WERI-Rb-1 (cell line): ENCODE measurements at regions not wholly inside any gene's neighbourhood (a gene's known extent, or its start where the extent isn't known, plus 50 kb on each side); places are given as distances from the start of the nearest gene placed in this dataset.
A peak's percentile ranks its signal among the peaks of the same experiment; 100 is the strongest.

ENCODE experiments used
- DNase-seq: peaks from one replicate; pipeline ENCODE4 v3.0.0-alpha.2; 2020
- H3K27ac ChIP-seq: fragments of 250-450 bp; sonication (Bioruptor Pico); 2 replicates; pipeline ENCODE4 v1.5.1; 2020; ENCODE audit warnings: mild to moderate bottlenecking, moderate library complexity
- H3K27me3 ChIP-seq: fragments of 250-450 bp; sonication (Bioruptor Pico); 2 replicates; pipeline ENCODE4 v1.5.1; 2021; ENCODE audit warnings: mild to moderate bottlenecking, low read depth, moderate library complexity; ENCODE audit not compliant: insufficient read depth, severe bottlenecking
- H3K36me3 ChIP-seq: fragments of 250-450 bp; sonication (Bioruptor Pico); 2 replicates; pipeline ENCODE4 v1.5.1; 2020; ENCODE audit warnings: mild to moderate bottlenecking, moderate library complexity
- H3K4me3 ChIP-seq: 2 replicates; pipeline ENCODE4 v1.5.1; 2011; ENCODE audit warnings: low read depth, mild to moderate bottlenecking, control low read depth, low read length
- H3K9me3 ChIP-seq: fragments of 250-450 bp; sonication (Bioruptor Pico); 2 replicates; pipeline ENCODE4 v1.5.1; 2021; ENCODE audit warnings: mild to moderate bottlenecking, moderate library complexity; ENCODE audit not compliant: severe bottlenecking
- TF ChIP-seq, protein P1 (sequence below): IDR thresholded peaks from 2 replicates; pipeline ENCODE4 v1.5.1; 2011; ENCODE audit warnings: low read depth, mild to moderate bottlenecking, control low read depth, inconsistent platforms, low read length

- Histone ChIP-seq H3K36me3 (no peaks in the 10 kb centered on the region; the same call in none of the 2 replicates), H3K4me3 (no peak overlapping the region), H3K9me3 (no peaks in the 10 kb centered on the region), H3K27me3 (no peaks in the 10 kb centered on the region), H3K27ac (no peak overlapping the region)
- TF ChIP-seq, protein P1, sequence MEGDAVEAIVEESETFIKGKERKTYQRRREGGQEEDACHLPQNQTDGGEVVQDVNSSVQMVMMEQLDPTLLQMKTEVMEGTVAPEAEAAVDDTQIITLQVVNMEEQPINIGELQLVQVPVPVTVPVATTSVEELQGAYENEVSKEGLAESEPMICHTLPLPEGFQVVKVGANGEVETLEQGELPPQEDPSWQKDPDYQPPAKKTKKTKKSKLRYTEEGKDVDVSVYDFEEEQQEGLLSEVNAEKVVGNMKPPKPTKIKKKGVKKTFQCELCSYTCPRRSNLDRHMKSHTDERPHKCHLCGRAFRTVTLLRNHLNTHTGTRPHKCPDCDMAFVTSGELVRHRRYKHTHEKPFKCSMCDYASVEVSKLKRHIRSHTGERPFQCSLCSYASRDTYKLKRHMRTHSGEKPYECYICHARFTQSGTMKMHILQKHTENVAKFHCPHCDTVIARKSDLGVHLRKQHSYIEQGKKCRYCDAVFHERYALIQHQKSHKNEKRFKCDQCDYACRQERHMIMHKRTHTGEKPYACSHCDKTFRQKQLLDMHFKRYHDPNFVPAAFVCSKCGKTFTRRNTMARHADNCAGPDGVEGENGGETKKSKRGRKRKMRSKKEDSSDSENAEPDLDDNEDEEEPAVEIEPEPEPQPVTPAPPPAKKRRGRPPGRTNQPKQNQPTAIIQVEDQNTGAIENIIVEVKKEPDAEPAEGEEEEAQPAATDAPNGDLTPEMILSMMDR = no peak
- no peak for DNase-seq
Measured at GRCh38 chr9:755454-756381, 85.8 kb upstream of the DMRT1 start.

- no peaks in the 10 kb centered on the region for H3K9me3 ChIP-seq
- TF ChIP-seq, protein P1 = peak; percentile 61
- no peak overlapping the region for H3K27ac ChIP-seq
- H3K36me3 ChIP-seq = no peaks in the 10 kb centered on the region; the same call in 1 of the 2 replicates
- DNase-seq = peak; percentile 69
- H3K4me3 ChIP-seq = no peak overlapping the region
- H3K27me3 ChIP-seq = no peaks in the 10 kb centered on the region
Measured at GRCh38 chr9:757246-757881, 84.1 kb upstream of the DMRT1 start.

GRCh38 chr9:758146-758545, 83.4 kb upstream of the DMRT1 start:
- no peaks in the 10 kb centered on the region for H3K27me3 ChIP-seq
- no peak overlapping the region for H3K4me3 ChIP-seq
- no peaks in the 10 kb centered on the region for H3K9me3 ChIP-seq
- DNase-seq = no peak
- TF ChIP-seq, protein P1 = no peak
- H3K36me3 ChIP-seq = no peaks in the 10 kb centered on the region
- no peak overlapping the region for H3K27ac ChIP-seq

DNA sequence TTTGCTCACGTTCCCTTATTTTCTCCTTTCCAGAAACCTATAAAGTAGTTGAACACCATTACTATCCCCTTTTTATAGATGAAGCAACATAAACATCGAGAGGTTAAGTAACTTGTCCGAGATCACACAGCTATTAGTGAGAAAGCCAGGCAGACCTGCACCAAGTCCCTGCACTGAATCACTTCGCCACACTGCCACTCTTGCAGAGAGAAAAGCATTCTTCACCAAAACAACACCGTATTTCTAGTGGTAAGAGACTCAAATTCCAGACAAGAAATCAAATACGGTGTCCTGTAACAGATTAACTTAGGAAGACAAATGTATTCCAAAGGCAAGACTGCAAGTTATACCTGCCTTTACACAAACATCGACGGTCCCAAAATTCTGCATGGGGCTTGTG, 82.0 kb upstream of the DMRT1 start:
- H3K4me3 ChIP-seq = no peak overlapping the region
- H3K27me3 ChIP-seq = no peaks in the 10 kb centered on the region
- no peaks in the 10 kb centered on the region for H3K36me3 ChIP-seq
- no peak overlapping the region for H3K27ac ChIP-seq
- TF ChIP-seq, protein P1 = no peak
- DNase-seq = no peak
- no peaks in the 10 kb centered on the region for H3K9me3 ChIP-seq

DNA sequence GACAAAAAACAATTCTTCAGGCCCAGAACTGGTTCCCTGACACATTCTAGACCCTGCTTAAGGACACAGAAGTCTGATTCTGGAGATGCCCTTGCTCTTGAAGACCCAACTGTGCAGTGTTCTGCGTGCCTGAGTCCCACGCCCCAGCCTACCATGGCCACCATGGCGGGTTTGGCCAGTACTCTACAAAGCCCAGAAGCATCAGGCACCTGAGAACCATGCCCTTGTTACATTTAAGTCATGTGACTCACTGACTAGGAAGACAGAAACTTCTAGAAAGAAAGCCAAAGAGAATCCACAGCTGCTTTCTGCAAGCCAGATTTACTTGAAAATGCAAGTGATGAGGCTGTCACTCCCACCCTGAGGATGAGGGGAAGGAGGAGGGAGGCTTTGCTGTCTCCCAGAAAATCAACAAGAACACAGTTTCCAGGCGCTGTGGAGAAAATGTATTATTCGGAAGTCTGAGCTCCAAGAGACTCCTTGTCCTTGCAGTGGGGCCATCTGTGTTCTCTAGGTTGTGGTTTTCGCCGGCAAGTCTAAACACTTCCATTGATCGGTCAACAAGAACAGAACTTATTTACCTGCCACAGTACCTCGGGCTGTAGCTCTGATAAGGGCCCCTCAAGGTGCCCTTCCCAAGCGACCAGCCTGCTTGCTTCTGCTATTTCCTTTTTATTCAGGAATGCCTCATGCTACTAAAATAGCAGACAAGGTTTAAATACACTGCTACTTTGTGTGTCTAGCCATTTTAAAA, 81.3 kb upstream of the DMRT1 start:
- Histone ChIP-seq H3K36me3 (no peaks in the 10 kb centered on the region), H3K9me3 (no peaks in the 10 kb centered on the region), H3K27ac (no peak overlapping the region), H3K27me3 (no peaks in the 10 kb centered on the region), H3K4me3 (no peak overlapping the region)
- DNase-seq = no peak
- TF ChIP-seq, protein P1 = no peak
